H9 (cell line): ENCODE measurements at regions not wholly inside any gene's neighbourhood (a gene's known extent, or its start where the extent isn't known, plus 50 kb on each side); places are given as distances from the start of the nearest gene placed in this dataset.

Experiments
- DNase-seq: peaks from one replicate; pipeline ENCODE4 v3.0.0-alpha.2; 2017
- H2AFZ ChIP-seq: one replicate; pipeline ENCODE4 v1.6.1; 2013; ENCODE audit warnings: mild to moderate bottlenecking, low read length, control low read depth, moderate library complexity
- H2AK5ac ChIP-seq: 2 replicates; pipeline ENCODE4 v1.6.1; 2013; ENCODE audit warnings: low read length, control low read depth, mixed read lengths; ENCODE audit not compliant: insufficient read length
- H2BK120ac ChIP-seq: one replicate; pipeline ENCODE4 v1.6.1; 2013; ENCODE audit warnings: low read depth, mild to moderate bottlenecking, low read length, control low read depth, inconsistent platforms; ENCODE audit not compliant: poor library complexity, severe bottlenecking
- H2BK12ac ChIP-seq: 2 replicates; pipeline ENCODE4 v1.6.1; 2013; ENCODE audit warnings: low read length, control low read depth, mixed read lengths, low read depth; ENCODE audit not compliant: insufficient read length
- H2BK15ac ChIP-seq: 2 replicates; pipeline ENCODE4 v1.6.1; 2013; ENCODE audit warnings: low read depth, low read length, control low read depth
- H2BK20ac ChIP-seq: one replicate; pipeline ENCODE4 v1.6.1; 2013; ENCODE audit warnings: low read depth, mild to moderate bottlenecking, low read length, control low read depth, inconsistent platforms; ENCODE audit not compliant: poor library complexity, severe bottlenecking
- H2BK5ac ChIP-seq: 2 replicates; pipeline ENCODE4 v1.6.1; 2013; ENCODE audit warnings: low read length, control low read depth, mixed read lengths; ENCODE audit not compliant: insufficient read length
- H3K14ac ChIP-seq: 2 replicates; pipeline ENCODE4 v1.6.1; 2013; ENCODE audit warnings: low read length, control low read depth; ENCODE audit not compliant: insufficient read depth
- H3K18ac ChIP-seq: 2 replicates; pipeline ENCODE4 v1.6.1; 2013; ENCODE audit warnings: low read depth, mild to moderate bottlenecking, mixed read lengths, low read length, control low read depth; ENCODE audit not compliant: insufficient read length
- H3K23ac ChIP-seq: 2 replicates; pipeline ENCODE4 v1.6.1; 2013; ENCODE audit warnings: low read length, control low read depth, mixed read lengths, low read depth; ENCODE audit not compliant: insufficient read length
- H3K23me2 ChIP-seq: 2 replicates; pipeline ENCODE4 v1.6.1; 2013; ENCODE audit warnings: low read depth, mild to moderate bottlenecking, mixed read lengths, low read length, control low read depth; ENCODE audit not compliant: insufficient read length, poor library complexity, severe bottlenecking
- H3K27ac ChIP-seq: 2 replicates; pipeline ENCODE4 v1.5.1; 2013; ENCODE audit warnings: low read length, control low read depth, mixed read lengths, low read depth; ENCODE audit not compliant: insufficient read length
- H3K27me3 ChIP-seq: 2 replicates; pipeline ENCODE4 v1.6.1; 2013; ENCODE audit warnings: low read length, control low read depth, inconsistent platforms; ENCODE audit not compliant: insufficient read depth
- H3K4ac ChIP-seq: 2 replicates; pipeline ENCODE4 v1.6.1; 2013; ENCODE audit warnings: low read depth, mild to moderate bottlenecking, control low read depth, inconsistent platforms, low read length, moderate library complexity
- H3K4me1 ChIP-seq: 2 replicates; pipeline ENCODE4 v1.6.1; 2013; ENCODE audit warnings: low read length, control low read depth, inconsistent platforms; ENCODE audit not compliant: insufficient read depth
- H3K4me2 ChIP-seq: 2 replicates; pipeline ENCODE4 v1.6.1; 2013; ENCODE audit warnings: low read length, control low read depth, mixed read lengths; ENCODE audit not compliant: insufficient read length, insufficient read depth
- H3K56ac ChIP-seq: 2 replicates; pipeline ENCODE4 v1.6.1; 2013; ENCODE audit warnings: low read depth, mild to moderate bottlenecking, mixed read lengths, low read length, control low read depth; ENCODE audit not compliant: insufficient read length
- H3K79me1 ChIP-seq: 2 replicates; pipeline ENCODE4 v1.6.1; 2013; ENCODE audit warnings: low read depth, mild to moderate bottlenecking, moderate library complexity, low read length, control low read depth, inconsistent platforms; ENCODE audit not compliant: insufficient read depth, poor library complexity, severe bottlenecking
- H3K79me2 ChIP-seq: 2 replicates; pipeline ENCODE4 v1.6.1; 2013; ENCODE audit warnings: low read length, control low read depth, inconsistent platforms; ENCODE audit not compliant: insufficient read depth
- H3K9ac ChIP-seq: 2 replicates; pipeline ENCODE4 v1.6.1; 2013; ENCODE audit warnings: low read length, control low read depth, mixed read lengths; ENCODE audit not compliant: insufficient read length; ENCODE audit errors: extremely low read depth
- H3K9me3 ChIP-seq: one replicate; pipeline ENCODE4 v1.6.1; 2013; ENCODE audit warnings: low read depth, low read length, inconsistent platforms; ENCODE audit not compliant: control insufficient read depth
- H3T11ph ChIP-seq: one replicate; pipeline ENCODE4 v1.6.1; 2013; ENCODE audit warnings: mild to moderate bottlenecking, low read length, control low read depth, inconsistent platforms
- H4K20me1 ChIP-seq: one replicate; pipeline ENCODE4 v1.6.1; 2013; ENCODE audit not compliant: control insufficient read depth, insufficient read length, insufficient read depth
- H4K5ac ChIP-seq: 2 replicates; pipeline ENCODE4 v1.6.1; 2013; ENCODE audit warnings: low read depth, mild to moderate bottlenecking, mixed read lengths, low read length, control low read depth; ENCODE audit not compliant: insufficient read length
- H4K8ac ChIP-seq: replicated peaks from 2 replicates; pipeline ENCODE4 v1.6.1; 2013; ENCODE audit warnings: low read length, control low read depth, mixed read lengths, low read depth; ENCODE audit not compliant: insufficient read length
- H4K91ac ChIP-seq: 2 replicates; pipeline ENCODE4 v1.6.1; 2013; ENCODE audit warnings: low read depth, mild to moderate bottlenecking, moderate library complexity, mixed read lengths, low read length, control low read depth; ENCODE audit not compliant: insufficient read length
- H3K27ac Mint-ChIP-seq, 3 experiments: 2 replicates in 2 of 3; 3 replicates in 1 of 3; pipeline ENCODE4 v1.8.0; 2020 to 2021; ENCODE audit warnings: mixed read lengths in 3 of 3, mild to moderate bottlenecking in 1 of 3, moderate library complexity in 1 of 3
- H3K27me3 Mint-ChIP-seq: 2 replicates; pipeline ENCODE4 v1.8.0; 2021; ENCODE audit warnings: low read depth, mild to moderate bottlenecking, moderate library complexity, mixed read lengths
- H3K36me3 Mint-ChIP-seq, 3 experiments: 2 replicates in 2 of 3; 3 replicates in 1 of 3; pipeline ENCODE4 v1.8.0; 2020 to 2021; ENCODE audit warnings: low read depth in 3 of 3, mixed read lengths in 3 of 3; ENCODE audit not compliant: insufficient read depth in 1 of 3
- H3K4me1 Mint-ChIP-seq, 2 experiments: 2 replicates each; pipeline ENCODE4 v1.8.0; 2020; ENCODE audit warnings: mixed read lengths in 2 of 2
- H3K4me3 Mint-ChIP-seq, 2 experiments: 2 replicates in 1 of 2; 3 replicates in 1 of 2; pipeline ENCODE4 v1.8.0; 2020 to 2021; ENCODE audit warnings: mild to moderate bottlenecking in 2 of 2, mixed read lengths in 2 of 2, moderate library complexity in 1 of 2
- H3K9me3 Mint-ChIP-seq, 2 experiments: 2 replicates in 1 of 2; 3 replicates in 1 of 2; pipeline ENCODE4 v1.8.0; 2020; ENCODE audit warnings: mild to moderate bottlenecking in 2 of 2, mixed read lengths in 2 of 2, moderate library complexity in 1 of 2
- CTCF ChIP-seq: fragments of 200-600 bp; sonication (generic); conservative IDR thresholded peaks from 3 replicates; pipeline ENCODE4 v1.8.0; 2021; ENCODE audit warnings: antibody characterized with exemption, mild to moderate bottlenecking
- WGBS: extraction: QIAGEN DNeasy Blood & Tissue Kit; methylation state at CpG from one replicate; pipeline ENCODE4 v1.1.7; 2013; ENCODE audit warnings: missing lambda C conversion rate, low lambda C conversion rate, mixed read lengths; ENCODE audit not compliant: insufficient read length; ENCODE audit errors: extremely low coverage; 5-methylcytosine and 5-hydroxymethylcytosine counted together

DNA sequence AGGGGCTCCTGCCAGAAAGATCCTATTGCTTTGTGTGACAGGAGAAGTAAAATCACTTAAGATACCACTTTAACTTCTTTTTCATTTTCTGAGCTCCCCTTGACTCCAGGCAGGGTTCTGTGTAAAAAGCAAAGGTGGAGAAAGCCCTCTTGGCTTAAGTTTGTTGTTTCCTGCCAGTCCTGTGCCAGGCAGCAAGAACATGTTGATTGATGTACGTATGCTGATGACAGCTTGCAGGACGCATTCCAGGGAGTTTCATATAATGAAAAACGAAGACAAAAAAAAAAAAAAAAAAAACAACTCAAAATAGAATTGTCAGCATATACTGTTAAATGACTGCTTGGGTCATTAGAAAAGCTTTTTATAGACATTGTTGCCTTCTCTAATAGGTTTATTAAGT, 251.7 kb downstream of the PSAT1 start:
- Histone ChIP-seq H3K18ac (no peak overlapping the region), H2BK5ac (no peak overlapping the region), H3K14ac (no peak overlapping the region), H3K23me2 (no peaks in the 10 kb centered on the region), H3K4me1 (no peaks in the 10 kb centered on the region; the same call in 1 of the 2 replicates), H3K27ac (no peak overlapping the region), H2AFZ (no peak overlapping the region), H2BK120ac (no peak overlapping the region), H4K5ac (no peak overlapping the region), H3K9me3 (no peaks in the 10 kb centered on the region), H4K91ac (no peak overlapping the region), H3K4me2 (no peak overlapping the region), H2AK5ac (no peak overlapping the region), H2BK20ac (no peak overlapping the region), H3T11ph (no peak overlapping the region), H2BK12ac (no peak overlapping the region), H3K79me2 (no peaks in the 10 kb centered on the region), H4K8ac (no peak overlapping the region), H3K56ac (no peak overlapping the region), H3K27me3 (no peaks in the 10 kb centered on the region), H3K23ac (no peak overlapping the region), H3K4ac (no peak overlapping the region), H4K20me1 (no peaks in the 10 kb centered on the region), H3K9ac (no peak overlapping the region), H2BK15ac (no peak overlapping the region), H3K79me1 (no peaks in the 10 kb centered on the region)
- no peaks in the 10 kb centered on the region for H3K27me3 Mint-ChIP-seq
- H3K9me3 Mint-ChIP-seq, result peaks cover 4 to 5% of the 10 kb centered on the region in 2 experiments; a peak in 4 of 5 replicates
- peaks cover 12 to 14% of the 10 kb centered on the region in 2 experiments for H3K4me1 Mint-ChIP-seq
- H3K4me3 Mint-ChIP-seq, result no peak overlapping the region
- H3K36me3 Mint-ChIP-seq, result peaks cover 0 to 14% (median 6%) of the 10 kb centered on the region in 3 experiments; a peak in 5 of 7 replicates
- no peak overlapping the region for H3K27ac Mint-ChIP-seq
- no CpG with 5 or more reads among the region's 3 CpGs for WGBS
- no peak for DNase-seq
- no peak for TF ChIP-seq CTCF
